ENCODE measurements at regions not wholly inside any gene's neighbourhood (a gene's known extent, or its start where the extent isn't known, plus 50 kb on each side); places are given as distances from the start of the nearest gene placed in this dataset.
A peak's percentile ranks its signal among the peaks of the same experiment; 100 is the strongest.

DNA sequence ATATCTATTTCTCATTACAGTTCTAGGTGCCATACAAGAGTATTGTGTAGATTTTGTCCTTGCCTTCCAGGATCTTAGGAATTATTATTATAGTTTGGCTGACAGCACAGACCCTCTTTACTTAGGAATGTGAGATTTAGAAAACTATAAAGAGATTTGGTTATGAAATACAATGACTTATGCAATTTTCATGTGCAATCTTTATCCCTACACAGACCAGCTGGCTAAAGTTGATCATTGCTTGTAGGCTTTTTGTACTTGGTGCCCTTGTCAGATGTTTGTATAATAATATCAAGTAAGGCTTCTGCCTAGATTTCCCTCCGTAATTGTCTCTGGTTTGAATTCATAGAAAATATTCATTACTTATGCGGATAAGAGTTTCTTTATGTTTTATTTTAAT is 174.5 kb upstream of the GAP43 start:
- no peak for DNase-seq (ENCODE audit: low spot score)
- no peak for FAIRE-seq

DNA sequence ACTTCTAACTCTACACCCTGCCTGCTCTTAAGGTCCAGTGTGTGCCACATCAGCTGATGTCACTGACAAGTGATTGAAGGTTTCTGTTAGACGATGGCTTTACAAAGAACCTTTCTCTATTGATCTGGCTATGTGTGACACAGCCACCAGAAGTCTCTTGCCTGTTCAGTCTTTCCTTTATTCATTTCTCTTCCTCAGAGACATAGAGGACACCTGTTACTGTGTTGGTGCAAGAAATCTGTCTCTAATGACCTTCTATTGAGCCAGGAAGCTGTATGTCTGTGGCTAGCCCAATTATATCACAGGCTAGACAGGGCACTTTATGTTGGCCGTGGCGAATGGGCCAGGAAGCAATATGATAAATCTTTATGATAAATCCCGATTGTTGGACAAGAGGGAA is 173.3 kb upstream of the GAP43 start:
- FAIRE-seq (no peak), DNase-seq (ENCODE audit: low spot score) (no peak)

DNA sequence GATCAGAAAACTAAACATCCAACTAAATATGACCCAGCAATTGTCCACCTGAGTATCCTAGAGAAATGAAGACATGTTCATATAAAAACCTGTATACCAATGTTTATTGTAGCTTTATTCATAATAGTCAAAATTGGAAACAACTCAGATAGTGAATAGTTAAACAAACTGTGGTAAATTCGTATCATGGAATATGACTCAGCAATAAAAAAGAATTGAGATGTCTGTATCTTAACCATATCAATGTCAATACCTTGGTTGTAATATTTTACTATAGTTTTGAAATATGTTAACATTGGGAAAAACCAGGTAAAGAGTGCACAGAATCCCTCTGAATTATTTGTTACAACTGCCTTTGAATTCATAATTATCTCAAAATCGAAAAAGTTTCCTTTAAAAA is 159.3 kb upstream of the GAP43 start:
- FAIRE-seq (no peak), DNase-seq (ENCODE audit: low spot score) (no peak)

DNA sequence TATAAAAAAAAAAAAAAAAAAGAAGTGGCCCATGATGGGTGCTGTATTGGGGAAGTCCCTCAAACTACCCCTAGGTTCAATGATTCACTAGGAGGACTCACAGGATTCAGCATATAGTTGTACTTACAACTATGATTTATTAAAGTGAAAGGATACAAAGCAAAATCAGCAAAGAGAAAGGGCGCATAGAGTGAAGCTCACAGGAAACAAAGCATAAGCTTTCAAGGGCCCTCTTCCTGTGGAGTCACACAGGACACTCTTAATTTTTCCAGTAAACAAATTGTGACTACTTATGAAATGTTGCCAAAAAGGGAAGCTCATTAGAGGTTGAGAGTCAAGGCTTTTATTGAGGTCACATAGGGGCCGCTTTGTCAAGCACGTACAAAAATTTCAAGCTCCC is 153.7 kb upstream of the GAP43 start:
- no peak for FAIRE-seq
- DNase-seq (ENCODE audit: low spot score), result no peak

DNA sequence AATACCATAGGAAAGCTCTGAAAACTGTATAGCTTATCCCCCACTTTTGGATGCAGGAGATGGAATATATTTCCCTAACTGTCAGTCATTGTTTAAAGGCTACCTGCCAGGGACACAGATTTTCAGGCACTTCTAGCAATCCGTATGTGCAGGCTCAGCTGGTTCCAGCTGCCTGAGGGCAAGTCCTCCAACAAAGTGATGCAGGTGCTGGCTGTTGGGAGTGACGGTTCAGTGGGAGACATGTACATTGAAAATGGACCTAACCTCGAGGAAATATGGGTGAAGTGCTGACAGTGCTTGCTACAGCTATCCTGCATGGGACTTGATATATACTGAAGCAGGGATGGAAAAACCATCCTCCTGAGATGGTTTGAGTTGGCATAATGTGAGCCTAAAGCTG is 153.1 kb upstream of the GAP43 start:
- DNase-seq (ENCODE audit: low spot score), result no peak
- FAIRE-seq, result no peak

DNA sequence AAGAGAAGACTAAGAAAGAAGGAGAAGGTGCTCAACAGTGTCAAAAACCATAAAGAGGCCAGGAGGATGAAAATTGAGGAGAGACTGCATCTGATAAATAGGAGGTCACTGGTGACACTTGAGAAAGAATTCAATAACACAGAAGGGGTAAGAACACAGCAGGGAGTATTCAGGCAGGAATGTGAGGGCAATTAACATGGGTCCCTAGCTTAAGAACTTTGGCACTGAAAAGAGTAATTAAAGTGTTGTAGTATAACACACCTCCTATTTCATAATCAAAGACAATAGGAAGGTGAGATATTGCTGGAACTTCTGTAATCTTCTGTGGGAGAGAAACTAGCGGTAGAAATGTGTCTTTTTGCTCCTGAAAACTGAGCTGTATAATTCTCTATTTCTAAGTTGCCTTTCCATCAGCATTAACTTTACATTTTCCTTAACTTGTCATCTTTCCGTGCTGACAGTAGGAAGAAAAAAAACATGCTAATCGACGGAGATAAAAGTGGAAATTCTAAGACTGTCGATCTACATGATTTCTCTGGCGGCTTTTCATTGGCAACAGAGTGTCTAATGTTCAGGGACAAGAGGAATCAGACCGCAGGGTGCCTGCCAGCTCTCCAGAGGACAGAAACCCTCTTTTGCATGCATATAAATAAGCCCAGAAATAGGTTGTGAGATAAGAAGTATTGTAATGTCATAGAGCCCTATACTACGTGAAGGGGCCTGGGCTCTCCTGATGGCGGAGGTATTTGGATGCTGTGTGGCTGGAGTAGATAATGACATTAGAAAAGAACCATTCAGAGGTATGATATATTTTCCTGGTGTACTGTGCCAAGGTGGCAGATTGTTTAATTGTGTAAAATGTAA is 147.9 kb upstream of the GAP43 start:
- DNase-seq (ENCODE audit: low spot score) (no peak), FAIRE-seq (peak; percentile 63)

DNA sequence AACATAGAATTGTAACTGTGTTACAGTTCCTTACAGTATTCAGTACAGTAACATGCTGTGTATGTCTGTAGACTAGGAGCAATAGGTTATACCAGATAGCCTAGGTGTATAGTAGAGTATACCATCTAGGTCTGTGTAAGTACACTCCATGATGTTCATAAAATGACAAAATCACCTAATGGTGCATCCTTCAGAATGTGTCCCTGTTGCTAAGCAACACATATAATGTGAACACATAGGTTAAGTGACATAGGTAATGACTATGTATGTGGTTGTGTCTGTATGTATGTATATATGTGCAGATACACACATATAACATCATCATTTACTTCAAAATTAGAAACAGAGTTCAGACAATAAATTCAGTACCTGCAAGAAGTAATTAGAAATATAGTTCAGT is 146.8 kb upstream of the GAP43 start:
- DNase-seq (ENCODE audit: low spot score) (no peak), FAIRE-seq (peak; percentile 96)

DNA sequence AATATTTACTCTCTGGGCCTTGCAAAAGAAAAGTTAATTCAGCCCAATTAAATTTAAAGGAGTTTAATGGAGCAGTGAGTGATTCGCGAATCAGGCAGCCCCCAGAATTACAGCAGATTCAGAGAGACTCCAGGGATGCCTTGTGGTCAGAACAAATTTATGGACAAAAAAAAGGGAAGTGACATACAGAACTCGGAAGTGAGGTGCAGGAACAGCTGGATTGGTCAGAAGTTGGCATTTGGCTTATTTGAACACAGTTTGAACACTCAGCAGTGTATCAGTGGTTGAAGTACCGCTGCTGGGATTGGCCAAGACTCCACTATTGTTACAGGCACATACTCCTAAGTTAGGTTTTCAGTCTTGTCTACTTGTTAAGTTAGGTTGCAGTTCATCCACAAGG is 145.0 kb upstream of the GAP43 start:
- no peak for DNase-seq (ENCODE audit: low spot score)
- peak; percentile 37 for FAIRE-seq

DNA sequence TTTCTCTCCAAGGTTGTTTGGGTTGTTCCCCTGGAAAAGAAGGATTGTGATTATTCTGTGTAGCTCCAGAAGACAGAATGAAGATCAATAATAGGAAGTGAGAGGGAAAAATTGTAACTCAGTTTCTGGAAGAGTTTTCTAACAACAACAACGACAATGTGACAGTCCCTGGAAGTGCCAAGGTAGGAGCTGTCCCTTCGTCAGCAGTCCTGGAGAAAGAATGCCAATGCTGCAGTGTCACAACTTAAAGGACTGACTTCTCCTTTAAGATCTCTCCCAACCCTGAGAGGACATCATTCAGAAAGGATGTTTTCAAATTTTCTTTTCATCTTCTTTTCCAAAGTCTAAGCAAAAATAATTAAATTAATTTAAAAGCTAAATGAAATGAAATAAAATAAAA is 136.4 kb upstream of the GAP43 start:
- FAIRE-seq, result no peak

DNA sequence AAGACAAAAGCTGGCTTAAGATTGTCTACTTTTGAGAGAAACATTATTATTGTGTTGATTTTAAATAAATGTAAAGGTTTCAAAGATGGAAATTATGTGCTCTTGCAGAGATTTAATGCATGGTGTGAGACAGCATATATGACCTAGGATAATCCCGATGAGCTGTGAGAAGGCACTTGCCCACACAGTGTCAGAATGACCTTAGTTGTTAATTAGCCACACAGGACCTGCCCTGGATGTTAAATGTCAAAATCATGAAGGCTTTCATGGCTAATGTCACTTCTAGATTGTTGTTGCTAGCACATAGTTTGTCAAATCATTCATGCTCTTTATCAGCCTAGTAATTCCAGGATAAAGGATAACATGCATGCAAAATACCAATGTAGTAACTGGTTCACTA is 135.3 kb upstream of the GAP43 start:
- DNase-seq (ENCODE audit: low spot score), result no peak
- FAIRE-seq, result no peak

More for the DNA sequence above, 136.4 kb upstream of the GAP43 start:
- DNase-seq (ENCODE audit: low spot score), result no peak

DNA sequence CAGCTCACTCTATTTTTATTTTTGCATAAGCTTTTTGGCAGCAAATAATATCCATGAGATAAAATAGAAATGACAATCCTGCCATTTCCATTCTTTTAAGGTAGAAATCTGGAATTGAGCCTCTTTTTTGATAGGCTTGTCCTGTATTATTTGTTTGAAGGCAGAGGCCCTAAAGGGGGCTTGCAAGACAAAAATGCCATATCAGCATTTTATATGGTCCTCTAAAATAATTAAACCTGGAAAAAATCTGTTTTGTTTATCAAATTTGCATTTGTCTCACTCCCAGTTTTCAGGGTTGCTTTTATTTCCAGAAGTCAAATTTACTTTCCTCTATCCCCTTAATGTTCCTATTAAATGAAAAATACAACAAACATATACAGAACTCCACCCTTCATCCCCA is 134.9 kb upstream of the GAP43 start:
- no peak for DNase-seq (ENCODE audit: low spot score)
- FAIRE-seq, result no peak

DNA sequence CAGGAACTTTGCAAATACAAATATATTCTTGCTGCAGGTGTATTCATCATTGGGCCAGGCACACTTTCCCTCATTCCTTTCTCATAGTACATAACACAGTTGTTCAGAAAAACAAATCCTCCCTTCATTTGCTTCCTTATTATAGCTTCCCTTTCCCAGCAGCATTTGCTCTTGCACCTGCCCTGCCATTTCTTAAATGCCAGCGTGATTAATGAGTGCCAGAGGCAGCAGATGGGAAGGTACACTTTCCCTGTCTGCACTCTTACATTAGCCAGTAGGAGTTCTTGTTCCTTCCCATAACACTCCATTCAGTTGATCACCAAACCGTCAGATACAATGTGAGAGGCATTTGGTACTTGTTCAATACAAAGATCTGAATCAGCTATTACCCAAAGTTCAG is 128.5 kb upstream of the GAP43 start:
- FAIRE-seq, result no peak
- DNase-seq (ENCODE audit: low spot score), result no peak

DNA sequence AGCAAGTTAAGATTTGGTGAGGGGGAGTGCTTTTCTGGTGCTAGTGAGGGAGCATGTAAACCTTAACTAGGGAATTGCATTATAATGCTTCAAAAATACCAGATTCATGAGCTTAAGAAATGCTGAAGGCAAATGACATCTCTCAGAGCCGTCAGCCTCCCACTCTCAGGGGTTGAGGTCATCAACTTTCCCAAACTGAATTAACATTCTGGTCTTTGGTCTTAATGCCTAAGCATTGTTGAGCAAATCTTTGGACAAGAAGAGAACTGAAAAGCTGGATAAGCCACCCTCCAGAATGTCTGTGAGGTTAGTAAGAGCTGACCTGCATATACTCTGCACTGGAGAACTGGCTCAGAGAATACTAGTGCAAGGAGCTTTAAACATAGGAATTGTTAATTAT is 124.9 kb upstream of the GAP43 start:
- FAIRE-seq (no peak), DNase-seq (ENCODE audit: low spot score) (no peak)

DNA sequence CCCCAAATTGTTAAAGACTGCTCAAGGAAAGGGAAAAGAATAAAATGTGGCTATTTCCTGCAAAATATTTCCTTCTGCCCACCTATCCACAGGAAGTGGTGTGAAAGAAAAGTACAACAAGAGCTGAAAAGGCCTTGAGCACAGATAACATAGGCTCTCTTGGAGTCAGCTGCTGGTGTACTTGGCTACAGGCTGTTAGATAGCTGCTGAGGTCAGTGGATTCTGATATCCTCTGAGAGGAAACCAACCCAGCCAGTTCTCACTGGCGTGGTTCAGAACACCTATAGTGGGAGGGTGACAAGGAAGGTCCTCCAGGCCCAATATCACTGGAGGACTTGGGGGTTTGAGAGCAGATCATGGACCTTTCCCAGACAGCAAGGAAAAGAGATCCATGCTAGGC is 124.4 kb upstream of the GAP43 start:
- no peak for DNase-seq (ENCODE audit: low spot score)
- FAIRE-seq, result no peak

DNA sequence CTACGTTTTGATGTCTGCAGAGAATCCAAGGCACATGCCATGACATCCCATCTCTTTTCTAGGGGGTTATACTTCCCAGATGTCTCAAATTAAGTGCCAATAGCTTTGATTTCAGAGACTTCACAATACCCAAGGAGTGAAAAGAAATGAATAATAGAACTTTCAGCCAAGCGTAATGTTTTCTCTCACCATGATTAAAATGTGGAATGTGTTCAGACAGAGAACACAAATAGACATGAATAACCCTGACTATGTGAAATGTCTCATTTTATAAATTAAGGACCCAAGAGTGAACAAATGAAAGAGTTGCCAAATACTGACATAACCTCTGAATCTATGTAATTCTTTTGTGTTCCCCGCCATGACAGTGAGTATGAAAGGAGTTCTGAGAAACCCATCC is 123.6 kb upstream of the GAP43 start:
- FAIRE-seq (no peak), DNase-seq (ENCODE audit: low spot score) (no peak)

DNA sequence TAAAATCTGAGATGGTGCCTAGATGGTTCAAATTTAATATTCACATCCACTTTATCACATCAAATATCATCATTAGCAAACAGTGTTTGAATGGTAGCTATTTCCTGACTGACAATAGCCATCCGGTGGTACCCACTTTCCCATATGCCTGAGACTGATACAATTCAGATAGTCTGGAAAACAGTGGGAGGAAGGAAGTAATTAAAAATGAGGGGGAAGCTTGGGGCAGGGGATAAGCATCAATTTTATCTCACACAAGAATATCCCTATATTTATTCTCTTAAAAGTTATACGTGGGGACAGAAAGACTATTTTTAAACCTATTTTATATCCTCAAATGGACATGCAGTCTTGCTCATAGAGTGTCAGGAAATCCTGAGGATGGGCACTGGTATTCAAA is 122.5 kb upstream of the GAP43 start:
- FAIRE-seq, result no peak
- DNase-seq (ENCODE audit: low spot score), result no peak

DNA sequence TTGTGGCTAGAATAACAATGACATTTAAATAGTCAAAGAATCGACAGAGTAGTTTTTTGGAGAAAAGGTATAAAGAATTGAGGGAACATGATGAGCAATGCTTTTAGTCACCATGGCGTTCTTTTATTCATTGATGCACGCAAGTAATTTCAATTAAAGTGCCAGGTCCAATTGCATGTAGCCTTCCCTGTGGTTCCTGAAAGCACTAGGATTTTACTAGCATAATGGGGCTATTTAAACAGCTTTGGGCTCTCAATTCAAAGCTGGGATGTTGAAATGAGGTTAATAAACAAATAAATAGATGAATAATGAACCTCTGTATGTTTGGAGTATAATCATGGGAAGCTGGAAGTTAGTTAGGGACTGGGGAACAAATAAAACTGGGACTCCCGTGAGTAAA is 121.2 kb upstream of the GAP43 start:
- no peak for FAIRE-seq
- DNase-seq (ENCODE audit: low spot score), result no peak

DNA sequence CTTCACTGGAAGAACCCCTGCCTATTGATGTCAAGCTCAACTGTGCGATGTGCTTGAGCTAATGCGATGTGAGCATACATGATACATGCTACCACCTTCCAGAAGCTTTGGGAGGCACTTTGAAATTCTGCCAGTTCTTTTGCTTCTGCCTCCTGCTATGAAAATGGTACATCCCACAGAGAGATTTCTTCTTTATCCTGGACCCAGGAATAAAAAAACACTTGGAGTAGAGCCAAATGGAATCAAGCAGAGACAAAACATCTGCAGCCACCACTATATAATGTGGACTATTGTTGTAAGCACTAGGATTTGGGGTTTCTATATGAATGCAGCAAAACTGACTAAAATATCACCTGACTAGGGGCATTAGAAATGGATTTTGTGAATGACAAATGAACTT is 119.9 kb upstream of the GAP43 start:
- no peak for FAIRE-seq
- no peak for DNase-seq (ENCODE audit: low spot score)

DNA sequence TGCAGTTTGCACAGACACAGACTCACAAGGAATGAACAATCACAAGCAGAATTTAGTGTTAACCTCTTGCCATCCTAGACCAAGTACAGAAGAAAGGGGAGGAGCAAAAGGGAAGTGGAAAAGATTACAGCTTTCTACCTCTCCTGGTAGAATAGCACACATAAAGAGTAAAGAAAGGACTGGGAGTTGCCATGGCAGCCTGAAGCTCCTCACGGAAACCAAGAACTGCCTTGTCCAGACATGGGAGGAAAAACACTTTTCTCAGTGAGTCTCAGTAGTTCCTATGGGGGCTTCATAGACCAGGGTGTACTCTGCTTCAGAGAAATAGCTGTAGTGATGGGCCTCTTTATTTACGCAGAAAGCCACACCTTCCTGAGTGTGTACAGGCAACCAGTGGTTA is 114.7 kb upstream of the GAP43 start:
- FAIRE-seq, result no peak
- no peak for DNase-seq (ENCODE audit: low spot score)

DNA sequence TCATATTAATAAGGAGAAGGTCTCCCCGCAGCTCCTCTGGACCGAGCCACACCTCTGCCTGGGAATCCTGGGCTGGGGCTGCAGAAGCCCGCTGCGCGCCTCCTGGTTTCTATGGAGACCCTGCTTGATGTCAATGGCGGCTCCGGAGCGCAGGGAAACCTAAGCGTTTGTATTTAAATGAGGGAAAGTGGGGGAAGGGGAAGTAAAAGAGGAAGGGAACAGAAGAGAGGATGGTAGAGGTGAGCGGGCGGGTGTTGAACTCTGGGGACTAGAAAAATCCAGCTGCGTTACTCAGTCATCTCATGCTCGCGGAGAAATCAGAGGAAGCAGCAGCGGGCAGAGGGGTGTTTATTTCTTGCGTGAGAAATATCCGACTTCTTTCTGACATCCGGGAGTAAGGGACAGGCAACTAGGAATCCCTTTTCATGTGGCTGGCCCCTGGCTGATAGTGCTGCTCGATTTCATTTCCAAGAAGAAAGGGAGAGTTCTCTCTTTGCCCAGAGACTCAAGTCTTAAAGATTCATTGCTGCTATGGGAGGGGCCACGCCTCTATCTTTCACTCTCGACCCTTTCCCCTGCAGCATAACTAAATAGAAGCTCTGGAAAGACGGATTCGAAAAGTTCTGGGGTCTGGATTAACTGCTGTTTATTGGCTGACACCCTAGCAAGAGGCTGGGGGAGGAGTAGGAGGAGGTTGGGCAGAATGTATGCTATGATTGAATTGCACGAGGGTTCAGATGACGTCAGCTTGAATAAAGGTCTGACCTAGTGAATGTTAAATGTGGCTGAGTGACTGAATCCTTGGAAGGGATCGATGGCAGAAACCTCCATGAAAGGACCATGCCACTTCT is 110.5 kb upstream of the GAP43 start:
- peak; percentile 74 for DNase-seq (ENCODE audit: low spot score)
- FAIRE-seq, result no peak

DNA sequence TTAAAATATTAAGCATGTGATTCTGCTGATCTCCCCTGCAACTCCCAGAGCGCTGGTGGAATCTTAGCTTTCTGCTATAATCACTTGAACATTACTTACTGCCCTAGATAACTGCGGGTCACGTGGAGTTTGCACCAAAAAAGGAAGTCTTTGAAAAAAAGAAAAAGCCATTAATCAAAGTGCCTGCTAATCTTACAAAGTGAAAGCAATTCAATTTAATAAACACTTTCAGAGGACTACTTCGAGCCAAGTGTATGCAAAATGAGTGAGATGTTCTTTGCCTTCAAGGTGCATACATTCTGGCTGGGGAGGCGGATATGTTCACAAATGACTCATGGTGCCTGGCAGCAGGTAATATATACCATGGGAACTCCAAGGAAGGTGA is 109.9 kb upstream of the GAP43 start:
- DNase-seq (ENCODE audit: low spot score) (no peak), FAIRE-seq (no peak)

DNA sequence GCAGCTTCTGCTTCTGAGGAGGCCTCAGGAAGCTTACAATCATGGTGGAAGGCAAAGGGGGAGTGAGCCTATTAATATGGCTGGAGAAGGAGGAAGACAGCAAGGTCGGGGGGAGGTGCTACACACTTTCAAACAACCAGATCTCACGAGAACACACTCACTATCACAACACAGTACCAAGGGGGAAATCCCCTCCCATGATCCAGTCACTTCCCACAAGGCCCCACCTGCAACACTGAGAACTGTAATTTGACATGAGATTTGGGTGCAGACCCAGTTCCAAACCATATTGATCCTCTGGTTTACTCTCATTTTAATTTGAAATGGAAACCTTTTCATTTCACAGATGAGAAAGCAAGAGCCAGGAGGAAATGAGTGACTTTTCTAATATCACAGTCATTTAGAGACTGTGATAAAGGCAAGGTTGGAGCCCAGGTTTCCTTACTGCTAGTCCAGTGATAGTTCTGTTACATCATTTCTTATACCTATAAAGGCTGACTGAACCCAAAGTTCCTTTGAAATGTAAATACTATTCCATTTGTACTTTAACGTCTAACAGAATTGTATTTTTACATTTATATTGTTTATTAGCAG is 105.8 kb upstream of the GAP43 start:
- FAIRE-seq (no peak), DNase-seq (ENCODE audit: low spot score) (no peak)
